A549 (cell line): ENCODE measurements at regions not wholly inside any gene's neighbourhood (a gene's known extent, or its start where the extent isn't known, plus 50 kb on each side); places are given as distances from the start of the nearest gene placed in this dataset.

ENCODE experiments used
- ATAC-seq, 2 experiments: fragments of 200-7000 bp in 1 of 2; fragments of >200 bp in 1 of 2; cut with Nextera tagmentation in 1 of 2; cut with Tn5 transposase in 1 of 2; 3 replicates each; pipeline versions ENCODE4 v1.8.0 to v1.9.1; 2018 to 2020; ENCODE audit warnings: mild to moderate bottlenecking in 1 of 2, moderate library complexity in 1 of 2
- CTCF ChIA-PET: fragments of 300-600 bp; sonication (Branson Sonifier 250); formaldehyde crosslinking; extraction: SDS; loops from one replicate; lab custom pipeline; 2021; ENCODE audit warnings: antibody characterized with exemption, inconsistent platforms; lab: Yijun Ruan, JAX
- POLR2A ChIA-PET: fragments of 350-600 bp; formaldehyde crosslinking; extraction: SDS; loops from one replicate; lab custom pipeline; 2021; ENCODE audit warnings: antibody characterized with exemption, inconsistent platforms; lab: Yijun Ruan, JAX
- DNase-seq, 2 experiments: peaks; one replicate each; pipeline versions ENCODE4 v3.0.0 to v3.0.0-alpha.2; 2011 to 2016; ENCODE audit warnings: low read depth in 1 of 2, low spot score in 1 of 2
- FAIRE-seq: peaks from 2 replicates; lab custom pipeline; 2011; peaks lifted over from hg19 to GRCh38; lab: Jason Lieb, UNC
- H3K27ac ChIP-seq, 2 experiments: fragments of >200 bp; sonication (Bioruptor Twin); formaldehyde crosslinking; 3 replicates each; pipeline ENCODE4 v1.5.1; 2016 to 2017
- H3K4me1 ChIP-seq: fragments of >200 bp; sonication (Bioruptor Twin); formaldehyde crosslinking; 3 replicates; pipeline ENCODE4 v1.6.1; 2016
- H3K4me2 ChIP-seq: fragments of >200 bp; sonication (Bioruptor Twin); formaldehyde crosslinking; 3 replicates; pipeline ENCODE4 v1.6.1; 2016
- H3K4me3 ChIP-seq: fragments of >200 bp; sonication (Bioruptor Twin); formaldehyde crosslinking; 3 replicates; pipeline ENCODE4 v1.5.1; 2016
- H3K9me3 ChIP-seq: fragments of >200 bp; sonication (Bioruptor Twin); formaldehyde crosslinking; 3 replicates; pipeline ENCODE4 v1.6.1; 2016
- CBX8 ChIP-seq: fragments of 200-600 bp; sonication (generic); IDR thresholded peaks from 2 replicates; pipeline ENCODE4 v1.6.1; 2016
- CEBPB ChIP-seq, 2 experiments: fragments of >200 bp in 1 of 2; sonication (Bioruptor Twin) in 1 of 2; formaldehyde crosslinking in 1 of 2; IDR thresholded peaks; 2 replicates each; pipeline ENCODE4 v1.6.1; 2012 to 2016
- CHD2 ChIP-seq: fragments of 150-350 bp; IDR thresholded peaks from 2 replicates; pipeline ENCODE4 v1.6.1; 2014; ENCODE audit warnings: low read length; ENCODE audit not compliant: partially characterized antibody
- CHD4 ChIP-seq: fragments of 200-600 bp; sonication (generic); IDR thresholded peaks from 2 replicates; pipeline ENCODE4 v1.6.1; 2016; ENCODE audit warnings: antibody characterized with exemption, mild to moderate bottlenecking, borderline replicate concordance
- EHF ChIP-seq: fragments of 250-450 bp; sonication (Bioruptor Pico); IDR thresholded peaks from 2 replicates; pipeline ENCODE4 v1.5.0; 2020; ENCODE audit warnings: mild to moderate bottlenecking
- EHMT2 ChIP-seq: fragments of 200-600 bp; sonication (generic); IDR thresholded peaks from 2 replicates; pipeline ENCODE4 v1.6.1; 2016; ENCODE audit warnings: antibody characterized with exemption, low read depth, mild to moderate bottlenecking, moderate library complexity
- EP300 ChIP-seq, 2 experiments: fragments of >200 bp; sonication (Bioruptor Twin); formaldehyde crosslinking; IDR thresholded peaks; 2 replicates in 1 of 2; 3 replicates in 1 of 2; pipeline ENCODE4 v1.6.1; 2016 to 2017
- ESRRA ChIP-seq: fragments of 150-350 bp; IDR thresholded peaks from 2 replicates; pipeline ENCODE4 v1.6.1; 2014; ENCODE audit warnings: mild to moderate bottlenecking, low read length, borderline replicate concordance
- FOSL2 ChIP-seq, 2 experiments: fragments of 450-650 bp in 1 of 2; fragments of >200 bp in 1 of 2; sonication (Bioruptor Twin) in 1 of 2; formaldehyde crosslinking; IDR thresholded peaks; 2 replicates each; pipeline versions ENCODE4 v1.5.0 to v1.6.1; 2016 to 2020; ENCODE audit warnings: mild to moderate bottlenecking in 1 of 2, moderate library complexity in 1 of 2
- FOXS1 ChIP-seq: fragments of 250-450 bp; sonication (Bioruptor Pico); IDR thresholded peaks from 2 replicates; pipeline ENCODE4 v1.5.0; 2020; ENCODE audit warnings: mild to moderate bottlenecking, moderate library complexity
- HDAC2 ChIP-seq: fragments of 200-600 bp; sonication (generic); IDR thresholded peaks from 2 replicates; pipeline ENCODE4 v1.6.1; 2016
- HOXA7 ChIP-seq: fragments of 250-450 bp; sonication (Bioruptor Pico); IDR thresholded peaks from 2 replicates; pipeline ENCODE4 v1.5.0; 2020; ENCODE audit warnings: mild to moderate bottlenecking, moderate library complexity
- JUNB ChIP-seq: fragments of >200 bp; sonication (Bioruptor Twin); formaldehyde crosslinking; IDR thresholded peaks from 2 replicates; pipeline ENCODE4 v1.6.1; 2016
- KDM1A ChIP-seq: fragments of 200-600 bp; sonication (generic); IDR thresholded peaks from 2 replicates; pipeline ENCODE4 v1.6.1; 2016; ENCODE audit warnings: low read depth, mild to moderate bottlenecking
- MAFK ChIP-seq: fragments of 450-650 bp; IDR thresholded peaks from 2 replicates; pipeline ENCODE4 v1.6.1; 2014; ENCODE audit not compliant: partially characterized antibody
- MAZ ChIP-seq: fragments of 150-350 bp; IDR thresholded peaks from 2 replicates; pipeline ENCODE4 v1.6.1; 2014; ENCODE audit warnings: antibody characterized with exemption, low read depth, low read length, borderline replicate concordance
- NPAS2 ChIP-seq: fragments of 250-450 bp; sonication (Bioruptor Pico); IDR thresholded peaks from 2 replicates; pipeline ENCODE4 v1.8.0; 2022; ENCODE audit warnings: mild to moderate bottlenecking, moderate library complexity, borderline replicate concordance
- POLR2A ChIP-seq: IDR thresholded peaks from 2 replicates; pipeline ENCODE4 v1.6.1; 2012; ENCODE audit warnings: mild to moderate bottlenecking, low read length
- POLR2AphosphoS2 ChIP-seq: conservative IDR thresholded peaks from 2 replicates; pipeline ENCODE4 v1.6.1; 2012; ENCODE audit warnings: low read length, improper control_type of control experiment, inconsistent platforms
- SMC3 ChIP-seq: fragments of >200 bp; sonication (Bioruptor Twin); formaldehyde crosslinking; IDR thresholded peaks from 3 replicates; pipeline ENCODE4 v1.6.1; 2018; ENCODE audit warnings: inconsistent platforms
- SREBF2 ChIP-seq: fragments of 450-650 bp; IDR thresholded peaks from 2 replicates; pipeline ENCODE4 v1.6.1; 2014; ENCODE audit warnings: mild to moderate bottlenecking, moderate library complexity
- ZC3H11A ChIP-seq: fragments of 450-650 bp; IDR thresholded peaks from 2 replicates; pipeline ENCODE4 v1.6.1; 2014; ENCODE audit warnings: antibody characterized with exemption, mild to moderate bottlenecking
- ZFP36 ChIP-seq: fragments of 450-650 bp; IDR thresholded peaks from 2 replicates; pipeline ENCODE4 v1.6.1; 2014; ENCODE audit warnings: borderline replicate concordance; ENCODE audit not compliant: partially characterized antibody
- ZSCAN20 ChIP-seq: fragments of 250-450 bp; sonication (Bioruptor Pico); IDR thresholded peaks from 2 replicates; pipeline ENCODE4 v1.8.0; 2022; ENCODE audit warnings: mild to moderate bottlenecking, moderate library complexity
- WGBS: methylation state at CpG from one replicate; pipeline ENCODE4 v1.1.6; 2017; ENCODE audit errors: missing lambda C conversion rate; 5-methylcytosine and 5-hydroxymethylcytosine counted together
- TF ChIP-seq, protein P1 (sequence below): fragments of 250-450 bp; sonication (Bioruptor Pico); IDR thresholded peaks from 2 replicates; pipeline ENCODE4 v1.5.0; 2020; ENCODE audit warnings: low read depth, mild to moderate bottlenecking, moderate library complexity

DNA sequence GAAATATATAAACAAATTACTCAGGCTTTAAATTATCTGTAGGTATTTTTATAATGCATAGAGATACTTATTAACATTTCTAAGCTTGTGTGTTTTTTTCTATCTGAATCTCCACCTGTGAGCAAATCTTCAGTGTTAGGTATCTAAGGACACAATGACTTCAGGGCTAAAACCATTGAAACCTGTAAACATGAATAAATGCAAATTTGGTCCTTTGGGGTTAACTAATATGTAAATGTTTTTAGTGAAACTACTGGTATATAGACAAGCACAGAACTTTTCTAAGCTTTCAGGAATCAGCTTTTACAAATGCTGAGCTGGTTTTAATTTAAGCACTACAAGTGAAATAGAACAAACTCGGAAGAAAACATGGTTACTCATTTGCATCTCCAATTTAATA is 147.9 kb downstream of the FBXO8 start:
- DNase-seq = no peak
- no peak for TF ChIP-seq ZSCAN20
- no peak for TF ChIP-seq EHF
- no peak for TF ChIP-seq CHD4
- no peak for TF ChIP-seq SMC3
- TF ChIP-seq NPAS2 = no peak
- TF ChIP-seq MAFK = no peak
- TF ChIP-seq CEBPB (IDR thresholded peaks at IDR 0.05) = no peak
- TF ChIP-seq, protein P1, sequence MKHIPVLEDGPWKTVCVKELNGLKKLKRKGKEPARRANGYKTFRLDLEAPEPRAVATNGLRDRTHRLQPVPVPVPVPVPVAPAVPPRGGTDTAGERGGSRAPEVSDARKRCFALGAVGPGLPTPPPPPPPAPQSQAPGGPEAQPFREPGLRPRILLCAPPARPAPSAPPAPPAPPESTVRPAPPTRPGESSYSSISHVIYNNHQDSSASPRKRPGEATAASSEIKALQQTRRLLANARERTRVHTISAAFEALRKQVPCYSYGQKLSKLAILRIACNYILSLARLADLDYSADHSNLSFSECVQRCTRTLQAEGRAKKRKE (CRISPR knock-in tag) = no peak
- TF ChIP-seq EP300 (IDR thresholded peaks at IDR 0.05) = no peak
- no peak for TF ChIP-seq HOXA7 (CRISPR knock-in tag)
- POLR2A ChIA-PET = no interaction called here
- Histone ChIP-seq H3K4me1 (no peaks in the 10 kb centered on the region), H3K4me3 (no peak overlapping the region), H3K27ac (no peak overlapping the region), H3K4me2 (no peak overlapping the region), H3K9me3 (no peaks in the 10 kb centered on the region)
- WGBS = 81% methylated on average over 1 of the region's 1 CpG
- CTCF ChIA-PET = no interaction called here
- FAIRE-seq = no peak
- ATAC-seq = no peak

DNA sequence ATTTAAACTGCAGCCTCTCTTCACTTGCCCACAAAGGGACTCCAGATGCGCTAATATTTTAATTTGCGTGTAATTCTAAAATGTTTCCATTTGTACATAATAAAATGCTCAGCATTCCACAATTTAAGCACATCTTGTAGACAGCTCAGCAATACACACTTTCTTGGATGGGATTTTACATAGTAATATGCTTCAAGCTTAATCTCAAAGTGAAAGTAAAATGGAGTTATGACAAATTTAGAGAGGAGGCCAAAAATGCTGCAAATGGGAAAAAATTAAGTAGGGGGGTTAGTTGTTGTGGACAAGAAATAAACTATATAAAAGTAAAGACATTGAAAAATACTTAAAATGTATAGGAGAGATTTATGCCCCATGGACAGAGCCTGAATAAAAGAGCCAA is 149.1 kb downstream of the FBXO8 start:
- no peak for TF ChIP-seq POLR2AphosphoS2
- TF ChIP-seq KDM1A = no peak
- TF ChIP-seq POLR2A = no peak
- TF ChIP-seq SREBF2 = no peak
- TF ChIP-seq EHMT2 = no peak
- no peak for TF ChIP-seq FOXS1 (CRISPR knock-in tag)
- TF ChIP-seq ZFP36 = no peak
- TF ChIP-seq, all 56 proteins: peak for 0
- Histone ChIP-seq H3K9me3 (no peaks in the 10 kb centered on the region), H3K27ac (no peak overlapping the region), H3K4me3 (no peak overlapping the region), H3K4me1 (no peaks in the 10 kb centered on the region), H3K4me2 (no peak overlapping the region)
- CTCF ChIA-PET = interaction anchor here (1.5 kb wide), 1 partner anchor 14 kb away, joined by 4 read pairs; no protein-coding TSS in a partner anchor
- DNase-seq = no peak
- POLR2A ChIA-PET = no interaction called here
- no peak for ATAC-seq
- WGBS = 90% methylated on average over 2 of the region's 2 CpGs
- no peak for FAIRE-seq

DNA sequence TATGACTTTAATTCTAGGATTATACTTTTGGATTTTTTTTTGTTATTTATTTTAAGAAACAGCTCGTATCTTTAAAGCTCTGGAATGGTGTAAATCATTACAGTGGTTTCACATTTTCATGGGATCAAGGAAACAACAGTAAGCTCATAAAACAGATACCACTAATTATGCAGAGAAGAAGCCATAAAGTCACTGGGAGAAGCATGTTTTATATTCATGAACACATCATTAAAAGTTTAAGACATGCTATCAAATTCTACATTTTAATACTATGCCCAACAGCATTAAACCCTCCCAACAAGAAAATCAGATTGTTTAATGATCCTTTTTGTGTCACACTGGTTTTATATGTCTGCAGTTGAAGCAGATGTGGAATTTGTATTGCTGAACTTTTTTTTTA is 149.9 kb downstream of the FBXO8 start:
- no peak for DNase-seq
- CTCF ChIA-PET = interaction anchor here (1.5 kb wide), 1 partner anchor 13 kb away, joined by 4 read pairs; no protein-coding TSS in a partner anchor

DNA sequence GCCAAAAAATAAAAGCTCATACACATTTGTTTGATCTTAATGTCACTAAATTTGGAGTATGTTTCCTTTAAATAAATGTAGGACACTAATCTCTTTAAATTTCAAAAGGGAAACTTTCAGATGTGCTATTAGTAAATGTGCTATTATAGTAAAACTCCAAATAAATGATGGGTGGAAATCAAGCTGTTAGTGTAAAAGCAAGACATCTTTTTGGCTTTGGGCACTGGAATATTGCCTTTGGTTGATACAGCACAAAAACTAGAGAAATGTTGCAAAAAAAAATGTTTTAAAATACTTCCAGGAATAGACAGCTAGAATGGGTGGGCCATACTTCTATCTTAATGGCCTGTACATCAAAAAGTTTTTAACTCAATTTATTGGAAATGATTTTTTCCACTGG is 151.6 kb downstream of the FBXO8 start:
- FAIRE-seq (no peak), DNase-seq (no peak), ATAC-seq (no peak)
- no peak overlapping the region for H3K4me2 ChIP-seq
- H3K4me1 ChIP-seq = no peaks in the 10 kb centered on the region
- POLR2A ChIA-PET = no interaction called here
- CTCF ChIA-PET = no interaction called here
- H3K27ac ChIP-seq = no peak overlapping the region
- no peaks in the 10 kb centered on the region for H3K9me3 ChIP-seq
- no peak overlapping the region for H3K4me3 ChIP-seq
- TF ChIP-seq FOSL2 (IDR thresholded peaks at IDR 0.05) = no peak
- no peak for TF ChIP-seq FOSL2 (CRISPR knock-in tag; IDR thresholded peaks at IDR 0.05)
- TF ChIP-seq CBX8 = no peak
- no peak for TF ChIP-seq EHMT2
- no peak for TF ChIP-seq CHD2
- TF ChIP-seq JUNB = no peak
- TF ChIP-seq ESRRA = no peak
- TF ChIP-seq ZC3H11A = no peak
- no peak for TF ChIP-seq CEBPB (IDR thresholded peaks at IDR 0.05)
- no peak for TF ChIP-seq MAZ
- TF ChIP-seq HOXA7 (CRISPR knock-in tag) = no peak

More for the DNA sequence above, 149.9 kb downstream of the FBXO8 start:
- ATAC-seq (no peak), FAIRE-seq (no peak)
- Histone ChIP-seq H3K4me3 (no peak overlapping the region), H3K9me3 (no peaks in the 10 kb centered on the region), H3K4me2 (no peak overlapping the region), H3K27ac (no peak overlapping the region), H3K4me1 (no peaks in the 10 kb centered on the region)
- TF ChIP-seq HDAC2 (no peak), KDM1A (no peak)
- WGBS = 49% methylated on average over 1 of the region's 1 CpG
- POLR2A ChIA-PET = no interaction called here
